ENCODE measurements at regions not wholly inside any gene's neighbourhood (a gene's known extent, or its start where the extent isn't known, plus 50 kb on each side); places are given as distances from the start of the nearest gene placed in this dataset.

DNA sequence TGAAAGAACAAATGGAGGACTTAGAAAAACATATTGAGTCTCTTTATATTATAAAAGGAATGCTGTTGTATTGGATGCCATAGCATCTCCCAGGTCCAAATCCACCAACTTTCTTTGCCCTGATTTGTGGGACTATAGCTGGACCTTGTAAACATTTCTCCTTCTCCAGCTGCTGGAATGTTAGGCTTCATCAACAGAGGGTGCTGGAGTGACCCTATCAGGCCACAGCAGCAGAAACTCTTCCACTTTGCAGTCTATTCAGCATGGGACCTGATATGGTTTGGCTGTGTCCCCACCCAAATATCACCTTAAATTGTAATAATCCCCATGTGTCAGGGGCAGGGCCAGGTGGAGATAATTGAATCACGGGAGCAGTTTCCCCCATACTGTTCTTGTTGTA is 138.4 kb upstream of the ARL4C start:
- no peaks in the 10 kb centered on the region for H3K9me3 ChIP-seq (ENCODE audit: control insufficient read depth, low read length, poor library complexity, severe bottlenecking)
- DNase-seq: no peak
- no peak for ATAC-seq
- Mint-ChIP-seq H3K27ac (no peak overlapping the region), H3K4me3 (no peak overlapping the region), H3K36me3 (ENCODE audit: low read depth) (peaks cover 3% of the 10 kb centered on the region), H3K4me1 (no peaks in the 10 kb centered on the region), H3K27me3 (peaks cover 37% of the 10 kb centered on the region)

DNA sequence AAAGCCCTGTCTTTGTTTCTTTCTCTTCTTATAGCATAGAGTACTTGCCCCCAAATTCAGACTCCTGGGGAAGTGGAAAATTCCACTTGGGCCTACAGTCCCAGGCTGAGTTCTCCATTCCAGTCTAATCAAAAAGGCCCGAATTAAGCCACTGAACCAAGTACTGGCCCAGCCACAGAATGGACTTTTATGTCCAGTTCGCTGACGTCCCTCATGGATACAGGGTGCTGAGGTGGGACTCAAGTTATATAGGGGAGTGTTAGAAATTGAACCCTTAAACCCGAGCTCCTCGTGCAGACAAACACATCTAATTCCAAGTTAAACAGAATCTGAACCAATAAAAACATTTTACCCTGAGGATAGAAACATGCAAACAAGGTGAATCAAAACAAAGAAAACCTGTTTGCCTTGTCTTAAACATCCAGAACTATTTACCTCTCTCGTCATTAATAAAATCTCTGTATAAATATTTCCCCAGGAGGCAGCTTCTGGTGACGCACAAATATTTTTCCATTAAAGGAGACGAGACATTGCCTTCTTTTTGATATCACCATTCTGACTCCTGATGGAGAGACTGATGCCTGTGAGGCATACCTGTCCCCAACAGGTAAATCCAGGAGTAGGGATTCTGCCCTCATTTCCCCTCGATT is 136.8 kb upstream of the ARL4C start:
- no peak overlapping the region for H3K27ac Mint-ChIP-seq
- no peak overlapping the region for H3K4me3 Mint-ChIP-seq
- peaks cover 3% of the 10 kb centered on the region for H3K36me3 Mint-ChIP-seq (ENCODE audit: low read depth)
- H3K9me3 ChIP-seq (ENCODE audit: control insufficient read depth, low read length, poor library complexity, severe bottlenecking): no peaks in the 10 kb centered on the region
- no peak for DNase-seq
- no peak for ATAC-seq
- H3K4me1 Mint-ChIP-seq: no peaks in the 10 kb centered on the region
- H3K27me3 Mint-ChIP-seq: peaks cover 47% of the 10 kb centered on the region

DNA sequence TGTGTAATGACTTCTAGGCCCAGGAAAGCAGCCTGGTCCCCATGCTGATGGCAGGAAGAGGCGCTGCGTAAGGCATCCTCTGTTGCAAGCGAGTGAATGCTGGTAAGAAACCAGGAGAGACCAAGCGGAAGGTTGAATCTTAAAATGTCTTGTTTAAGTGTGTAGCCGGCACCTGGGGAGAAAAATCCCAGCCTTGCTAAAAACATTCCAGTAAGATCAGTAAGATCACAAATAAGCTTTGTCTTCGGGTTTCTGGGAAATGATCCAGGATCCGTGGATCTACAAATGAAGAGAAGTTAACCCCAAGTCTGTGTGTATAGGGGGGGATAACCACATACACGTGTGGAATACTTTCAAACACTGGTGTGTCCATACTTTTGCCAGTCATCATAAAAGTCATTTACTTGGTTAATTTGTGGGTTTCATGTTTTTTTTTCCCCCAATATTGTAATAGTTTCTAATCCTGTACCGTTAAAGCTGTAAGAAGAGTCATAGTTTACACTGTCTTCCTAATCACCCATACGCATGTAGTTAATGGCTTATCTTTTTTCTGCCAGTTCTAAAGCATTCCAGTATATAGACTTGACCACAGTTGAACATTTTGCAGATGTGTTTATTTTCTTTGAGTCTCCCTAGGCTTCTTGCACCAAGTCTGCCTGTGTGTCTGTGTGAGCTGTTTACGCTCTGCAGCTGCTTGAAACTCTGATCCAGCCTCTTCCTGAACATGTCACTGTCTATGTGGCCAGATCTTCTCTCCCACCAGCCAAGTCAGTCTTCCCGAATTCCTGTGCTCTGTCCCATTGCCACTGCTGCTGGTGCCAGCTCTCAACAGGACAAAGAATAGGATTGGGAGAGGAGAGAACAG is 135.9 kb upstream of the ARL4C start:
- H3K27ac Mint-ChIP-seq: no peak overlapping the region
- no peak overlapping the region for H3K4me3 Mint-ChIP-seq
- peaks cover 3% of the 10 kb centered on the region for H3K36me3 Mint-ChIP-seq (ENCODE audit: low read depth)
- no peaks in the 10 kb centered on the region for H3K9me3 ChIP-seq (ENCODE audit: control insufficient read depth, low read length, poor library complexity, severe bottlenecking)
- ATAC-seq (no peak), DNase-seq (no peak)
- no peaks in the 10 kb centered on the region for H3K4me1 Mint-ChIP-seq
- H3K27me3 Mint-ChIP-seq: peaks cover 50% of the 10 kb centered on the region

DNA sequence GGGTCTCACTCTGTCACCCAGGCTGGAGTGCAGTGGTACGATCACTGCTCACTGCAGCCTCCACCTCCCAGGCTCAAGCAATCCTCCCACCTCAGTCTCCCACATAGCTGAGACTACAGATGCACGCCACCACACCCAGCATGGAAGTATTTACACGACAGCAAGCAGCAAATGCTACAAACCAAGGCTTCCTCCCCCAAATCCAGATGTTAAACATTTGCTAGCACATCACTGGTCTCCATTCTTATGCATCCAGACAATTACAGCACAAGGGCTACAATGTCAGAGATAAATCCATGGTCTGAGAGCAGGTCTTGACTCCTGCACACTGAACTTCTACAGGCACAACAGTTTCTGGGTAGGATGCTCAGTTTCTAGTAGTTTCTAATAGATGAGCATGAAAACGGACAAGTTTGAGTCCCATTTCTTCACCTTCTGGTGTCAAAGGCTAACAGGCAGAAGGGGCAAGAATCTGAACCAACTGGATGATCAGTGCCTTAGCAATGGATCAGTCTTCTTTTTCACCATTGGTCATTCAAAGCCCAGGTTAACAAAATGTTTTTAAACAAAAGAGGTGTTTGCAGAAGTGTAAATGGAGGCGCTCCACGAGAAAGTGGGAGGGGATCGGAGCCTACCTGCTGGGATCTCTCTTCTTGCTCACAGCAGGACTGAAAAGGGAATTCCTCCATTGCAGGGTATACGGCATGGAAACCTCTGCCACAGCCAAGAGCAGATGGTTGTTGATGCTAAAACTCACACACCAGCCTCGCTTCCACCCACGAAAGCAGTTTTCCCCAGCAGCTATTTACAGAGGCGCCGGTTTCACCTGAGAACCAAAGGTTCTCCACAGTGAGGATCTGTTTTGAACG is 135.0 kb upstream of the ARL4C start:
- no peaks in the 10 kb centered on the region for H3K9me3 ChIP-seq (ENCODE audit: control insufficient read depth, low read length, poor library complexity, severe bottlenecking)
- ATAC-seq (no peak), DNase-seq (no peak)
- H3K4me1 Mint-ChIP-seq: no peaks in the 10 kb centered on the region
- H3K27ac Mint-ChIP-seq: no peak overlapping the region
- H3K36me3 Mint-ChIP-seq (ENCODE audit: low read depth): peaks cover 3% of the 10 kb centered on the region
- H3K4me3 Mint-ChIP-seq: no peak overlapping the region
- H3K27me3 Mint-ChIP-seq: peaks cover 50% of the 10 kb centered on the region

DNA sequence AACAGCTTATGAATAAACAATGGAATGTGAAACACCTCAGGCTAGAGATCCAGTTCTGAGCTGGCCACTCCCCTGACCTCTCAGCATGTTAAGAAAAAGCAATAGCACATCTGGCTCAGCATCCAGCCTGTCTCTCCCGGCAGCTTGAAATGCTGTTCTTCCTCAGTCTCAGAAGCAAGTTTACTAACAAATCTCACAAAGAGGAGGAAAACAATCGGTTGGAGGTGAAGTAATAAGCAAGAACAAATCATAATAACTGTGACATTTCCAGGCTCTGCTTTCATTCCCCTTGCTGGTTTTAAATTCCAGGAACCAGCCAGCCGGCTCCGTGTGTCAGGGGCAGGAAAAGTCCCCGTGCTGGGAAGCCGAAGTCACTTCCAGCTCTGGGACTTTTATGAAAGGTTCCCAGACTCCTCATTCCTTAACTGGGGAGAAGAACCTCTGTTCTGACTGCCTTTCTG is 133.9 kb upstream of the ARL4C start:
- no peak for ATAC-seq

DNA sequence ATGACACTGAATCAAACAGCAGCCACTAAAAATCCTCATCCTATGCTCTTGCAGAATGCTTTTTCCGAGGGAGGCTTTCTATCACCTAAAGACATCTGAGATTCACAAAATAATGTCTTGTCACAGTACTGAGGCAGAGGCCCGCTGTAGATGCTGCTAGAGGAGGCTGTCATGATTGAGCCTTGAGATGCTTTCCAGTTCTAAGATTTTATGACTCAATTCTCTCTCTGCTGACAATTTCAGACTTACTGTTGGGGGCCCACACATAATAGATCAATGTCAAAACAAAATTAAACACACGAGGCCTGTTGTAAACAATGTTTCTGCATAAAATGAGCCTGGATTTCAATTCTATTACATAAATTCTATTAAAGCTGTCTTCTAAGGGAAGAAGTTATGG is 132.7 kb upstream of the ARL4C start:
- ATAC-seq: no peak
- Mint-ChIP-seq H3K27me3 (peaks cover 50% of the 10 kb centered on the region), H3K4me3 (no peak overlapping the region), H3K36me3 (ENCODE audit: low read depth) (peaks cover 3% of the 10 kb centered on the region), H3K27ac (no peak overlapping the region), H3K4me1 (no peaks in the 10 kb centered on the region)
- no peak for DNase-seq
- no peaks in the 10 kb centered on the region for H3K9me3 ChIP-seq (ENCODE audit: control insufficient read depth, low read length, poor library complexity, severe bottlenecking)

More for the DNA sequence above, 133.9 kb upstream of the ARL4C start:
- H3K4me3 Mint-ChIP-seq: no peak overlapping the region
- no peak for DNase-seq
- H3K27me3 Mint-ChIP-seq: peaks cover 50% of the 10 kb centered on the region
- no peak overlapping the region for H3K27ac Mint-ChIP-seq
- peaks cover 3% of the 10 kb centered on the region for H3K36me3 Mint-ChIP-seq (ENCODE audit: low read depth)
- no peaks in the 10 kb centered on the region for H3K4me1 Mint-ChIP-seq
- no peaks in the 10 kb centered on the region for H3K9me3 ChIP-seq (ENCODE audit: control insufficient read depth, low read length, poor library complexity, severe bottlenecking)

DNA sequence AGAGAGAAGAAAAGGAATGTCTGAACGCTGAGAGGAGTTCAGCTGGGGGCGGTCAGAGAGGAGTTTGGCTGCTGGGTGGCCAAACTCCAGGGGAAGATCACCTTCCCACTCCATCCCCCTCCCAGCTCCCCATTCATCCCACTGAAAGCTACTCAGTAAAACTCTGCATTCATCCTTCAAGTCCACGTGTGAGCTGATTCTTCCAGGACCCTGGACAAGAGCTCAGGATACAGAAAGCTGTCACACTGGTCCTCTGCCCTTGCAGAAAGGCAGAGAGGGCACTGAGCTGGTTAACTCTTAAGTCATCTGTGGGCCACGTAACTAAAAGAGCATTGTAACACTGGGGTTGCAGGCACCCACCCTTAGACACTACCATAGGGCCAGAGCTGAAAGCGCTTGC is 132.1 kb upstream of the ARL4C start:
- DNase-seq (no peak), ATAC-seq (no peak)
- no peaks in the 10 kb centered on the region for H3K9me3 ChIP-seq (ENCODE audit: control insufficient read depth, low read length, poor library complexity, severe bottlenecking)
- Mint-ChIP-seq H3K36me3 (ENCODE audit: low read depth) (peaks cover 3% of the 10 kb centered on the region), H3K27me3 (peaks cover 50% of the 10 kb centered on the region), H3K4me3 (no peak overlapping the region), H3K27ac (no peak overlapping the region), H3K4me1 (no peaks in the 10 kb centered on the region)

DNA sequence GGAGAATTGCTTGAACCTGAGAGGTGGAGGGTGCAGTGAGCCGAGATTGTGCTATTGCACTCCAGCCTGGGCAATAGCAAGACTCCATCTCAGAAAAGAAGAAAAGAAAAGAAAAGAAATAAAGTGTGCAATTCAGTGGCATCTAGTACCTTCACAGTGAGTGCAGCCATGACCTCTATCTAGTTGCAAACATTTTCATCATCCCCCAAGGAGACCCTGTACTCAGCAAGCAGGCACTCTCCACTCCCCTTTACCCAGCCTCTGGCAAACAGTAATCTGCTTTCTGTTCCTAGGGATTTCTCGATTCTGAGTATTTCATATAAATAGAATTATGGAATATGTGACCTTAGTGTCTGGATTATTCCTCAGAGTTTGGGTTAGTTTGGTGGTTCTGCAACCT is 130.4 kb upstream of the ARL4C start:
- no peaks in the 10 kb centered on the region for H3K9me3 ChIP-seq (ENCODE audit: control insufficient read depth, low read length, poor library complexity, severe bottlenecking)
- H3K36me3 Mint-ChIP-seq (ENCODE audit: low read depth): peaks cover 3% of the 10 kb centered on the region
- H3K27me3 Mint-ChIP-seq: peaks cover 34% of the 10 kb centered on the region
- H3K27ac Mint-ChIP-seq: no peak overlapping the region
- ATAC-seq (no peak), DNase-seq (no peak)
- peaks cover 2% of the 10 kb centered on the region for H3K4me1 Mint-ChIP-seq
- H3K4me3 Mint-ChIP-seq: no peak overlapping the region

DNA sequence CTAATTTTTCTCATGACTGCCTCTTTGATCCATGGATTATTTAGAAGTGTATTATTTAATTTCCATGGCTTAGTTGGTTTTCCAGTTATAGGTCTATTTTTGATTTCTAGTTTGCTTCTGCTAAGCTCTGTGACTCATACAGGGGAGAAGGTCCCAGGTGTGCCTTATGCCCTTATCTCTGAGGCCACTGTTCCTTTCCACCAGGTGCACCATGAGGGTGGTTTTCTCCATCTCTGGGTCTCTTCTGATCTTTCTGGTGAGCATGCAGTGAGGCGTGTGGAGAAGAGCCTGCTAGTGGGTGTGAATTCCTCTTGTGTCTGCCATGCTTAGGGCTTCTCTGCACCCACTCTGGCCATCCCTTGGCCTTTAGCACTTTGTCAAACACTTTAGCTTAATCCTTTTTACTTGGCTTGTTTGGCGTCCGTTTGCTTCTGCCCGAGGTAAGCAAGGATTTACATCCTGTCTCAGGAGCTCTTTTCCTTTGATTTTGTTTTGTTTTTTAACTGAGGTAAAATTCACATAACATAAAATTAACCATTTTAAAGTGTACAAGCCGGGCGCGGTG is 129.8 kb upstream of the ARL4C start:
- Mint-ChIP-seq H3K4me1 (peaks cover 2% of the 10 kb centered on the region), H3K36me3 (ENCODE audit: low read depth) (peaks cover under 1% of the 10 kb centered on the region), H3K27ac (no peak overlapping the region), H3K4me3 (no peak overlapping the region), H3K27me3 (peaks cover 27% of the 10 kb centered on the region)
- DNase-seq: no peak
- ATAC-seq: no peak
- no peaks in the 10 kb centered on the region for H3K9me3 ChIP-seq (ENCODE audit: control insufficient read depth, low read length, poor library complexity, severe bottlenecking)

DNA sequence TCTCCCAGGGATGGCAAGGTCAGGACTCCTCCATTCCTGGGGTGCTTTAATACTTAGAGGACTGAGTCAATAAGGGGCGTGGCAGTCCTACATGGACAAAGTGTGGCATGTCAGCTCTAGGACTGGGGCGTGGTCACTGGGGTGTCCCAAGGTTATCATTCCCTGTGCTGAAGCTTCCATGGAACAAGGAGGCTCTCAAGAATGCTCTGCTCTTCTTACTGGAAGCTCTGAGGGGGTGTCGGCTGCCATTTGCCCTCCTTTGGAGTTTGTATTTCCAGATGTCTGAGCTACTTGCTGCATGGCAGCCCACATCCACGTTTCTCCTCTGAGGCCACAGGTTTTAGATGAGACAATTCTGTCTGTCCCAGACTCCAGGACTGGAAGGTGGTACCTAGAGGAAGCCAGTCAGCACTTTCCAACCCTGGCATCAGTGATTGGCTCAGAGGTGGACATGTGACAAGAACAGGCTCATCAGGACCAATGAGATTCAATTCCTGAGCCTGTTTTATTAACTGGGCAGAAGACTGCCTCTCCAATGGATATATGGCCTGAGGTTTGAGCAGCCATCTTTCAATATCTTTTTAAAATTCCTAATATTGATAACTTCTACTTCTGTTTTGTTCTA is 128.9 kb upstream of the ARL4C start:
- H3K27ac Mint-ChIP-seq: no peak overlapping the region

DNA sequence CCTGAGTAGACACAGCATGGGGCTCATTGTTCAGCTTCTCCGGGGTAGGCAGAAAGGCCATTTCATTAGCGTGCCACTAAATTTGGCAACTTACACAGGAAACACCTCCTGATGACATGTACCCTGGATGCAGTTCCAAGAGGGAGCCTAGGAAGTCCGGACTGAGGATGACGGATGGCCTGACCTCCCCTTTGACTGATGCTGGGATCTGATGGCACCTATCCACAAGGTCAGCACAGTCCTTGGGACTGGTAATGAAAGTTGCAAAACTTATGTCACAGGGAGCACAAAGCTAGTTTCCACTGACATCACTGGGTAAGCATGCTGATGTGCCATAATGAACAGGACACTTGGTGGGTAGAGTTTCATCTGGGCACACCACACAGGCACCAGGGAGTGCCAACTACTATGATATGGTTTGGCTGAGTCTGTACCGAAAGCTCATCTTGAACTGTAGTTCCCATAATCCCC is 126.7 kb upstream of the ARL4C start:
- no peaks in the 10 kb centered on the region for H3K9me3 ChIP-seq (ENCODE audit: control insufficient read depth, low read length, poor library complexity, severe bottlenecking)
- H3K27ac Mint-ChIP-seq: no peak overlapping the region
- H3K27me3 Mint-ChIP-seq: peaks cover 6% of the 10 kb centered on the region
- peaks cover 13% of the 10 kb centered on the region for H3K4me1 Mint-ChIP-seq
- H3K36me3 Mint-ChIP-seq (ENCODE audit: low read depth): no peaks in the 10 kb centered on the region
- no peak for ATAC-seq
- no peak for DNase-seq
- H3K4me3 Mint-ChIP-seq: no peak overlapping the region

More for the DNA sequence above, 128.9 kb upstream of the ARL4C start:
- no peaks in the 10 kb centered on the region for H3K36me3 Mint-ChIP-seq (ENCODE audit: low read depth)
- H3K4me1 Mint-ChIP-seq: peaks cover 2% of the 10 kb centered on the region
- H3K9me3 ChIP-seq (ENCODE audit: control insufficient read depth, low read length, poor library complexity, severe bottlenecking): no peaks in the 10 kb centered on the region
- ATAC-seq (no peak), DNase-seq (no peak)
- H3K4me3 Mint-ChIP-seq: no peak overlapping the region
- H3K27me3 Mint-ChIP-seq: peaks cover 22% of the 10 kb centered on the region

DNA sequence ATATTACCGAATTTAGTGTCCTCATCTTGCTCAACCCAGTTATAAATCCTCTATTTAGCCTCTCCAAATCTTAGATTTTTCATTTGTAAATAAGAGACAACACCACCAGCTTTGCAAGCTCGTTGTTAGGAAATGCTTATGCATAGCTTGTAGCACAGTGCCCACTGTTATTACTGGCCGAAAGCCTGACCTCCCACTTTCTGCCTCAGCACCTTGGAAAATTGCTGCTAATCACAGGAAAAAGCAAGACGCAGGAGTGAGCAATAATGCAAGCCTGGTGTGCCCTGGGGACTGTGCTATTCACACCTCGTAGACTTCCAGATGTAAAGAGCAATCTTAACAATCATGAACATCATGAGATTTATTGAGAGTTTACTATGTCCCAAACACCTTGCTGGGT is 124.2 kb upstream of the ARL4C start:
- Mint-ChIP-seq H3K27ac (no peak overlapping the region), H3K4me3 (no peak overlapping the region), H3K27me3 (peaks cover 4% of the 10 kb centered on the region), H3K4me1 (peaks cover 13% of the 10 kb centered on the region), H3K36me3 (ENCODE audit: low read depth) (no peaks in the 10 kb centered on the region)
- ATAC-seq: no peak
- no peak for DNase-seq
- no peaks in the 10 kb centered on the region for H3K9me3 ChIP-seq (ENCODE audit: control insufficient read depth, low read length, poor library complexity, severe bottlenecking)
